Suppressor macrophage treated with lipopolysaccharide for 4 hours (primary cell): ENCODE measurements at regions not wholly inside any gene's neighbourhood (a gene's known extent, or its start where the extent isn't known, plus 50 kb on each side); places are given as distances from the start of the nearest gene placed in this dataset.
"Not testable (repeated sequence)": the region's sequence is repeated elsewhere in the genome, so short reads cannot be mapped to it uniquely, and the experiment has no call there.

ENCODE experiments used
- DNase-seq: peaks from one replicate; pipeline ENCODE4 v3.0.0-alpha.2; 2020

DNA sequence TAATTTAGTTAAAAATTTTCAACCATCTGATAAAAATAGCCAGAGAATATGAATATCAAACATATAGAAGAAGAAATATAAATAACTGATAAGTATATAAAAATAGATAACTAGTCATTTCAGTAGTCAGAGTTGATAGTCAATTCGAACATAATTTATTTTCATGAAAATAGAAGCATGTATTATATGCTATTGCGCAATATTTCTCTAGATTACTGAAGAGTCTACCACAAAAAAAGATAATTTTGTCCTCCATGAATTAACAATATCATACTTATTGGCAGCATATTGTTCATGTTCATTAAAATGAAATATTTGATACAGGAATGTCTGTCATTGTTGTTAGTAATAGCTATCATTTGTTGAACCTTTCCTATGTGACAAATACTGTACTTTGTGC is 376.2 kb upstream of the TOM1L1 start:
- no peak for DNase-seq

DNA sequence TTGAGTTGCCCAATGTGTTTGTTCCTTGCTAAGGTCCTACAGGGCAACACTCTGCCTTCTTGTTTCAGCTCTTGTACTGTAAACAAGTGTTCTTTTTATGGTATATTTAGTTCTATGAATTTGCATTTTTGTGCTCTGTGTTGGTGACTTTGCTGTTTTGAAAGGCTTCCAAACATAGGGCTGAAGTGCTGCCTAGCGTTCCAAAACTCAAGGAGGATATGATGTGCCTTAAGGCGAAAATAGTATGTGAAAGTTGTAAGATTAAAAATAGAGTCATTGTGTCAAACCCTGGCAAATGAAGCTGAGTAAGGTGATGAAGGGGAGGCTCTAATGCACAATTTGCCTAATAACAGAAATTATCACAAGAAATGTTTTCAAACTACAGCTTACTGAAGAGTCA is 372.7 kb upstream of the TOM1L1 start:
- no peak for DNase-seq

DNA sequence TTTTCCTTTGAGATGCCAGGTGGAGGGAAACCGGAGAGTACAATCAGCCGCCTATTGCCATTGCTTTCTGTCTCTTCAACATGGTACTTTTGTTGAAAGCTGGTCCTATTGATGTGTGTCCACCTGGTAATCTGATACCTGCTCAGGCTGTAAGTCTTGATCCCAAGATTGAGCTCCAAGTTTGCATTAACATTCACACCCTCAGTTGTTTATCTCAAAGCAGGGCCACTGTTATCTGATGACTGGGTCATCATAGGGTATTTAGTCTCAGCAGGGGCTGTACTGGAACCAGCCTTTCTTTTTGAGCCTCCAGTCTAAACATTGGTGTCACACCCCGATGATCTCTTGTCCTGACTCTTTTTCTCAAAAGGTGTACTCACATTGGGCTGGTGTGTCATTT is 370.3 kb upstream of the TOM1L1 start:
- DNase-seq, result no peak

DNA sequence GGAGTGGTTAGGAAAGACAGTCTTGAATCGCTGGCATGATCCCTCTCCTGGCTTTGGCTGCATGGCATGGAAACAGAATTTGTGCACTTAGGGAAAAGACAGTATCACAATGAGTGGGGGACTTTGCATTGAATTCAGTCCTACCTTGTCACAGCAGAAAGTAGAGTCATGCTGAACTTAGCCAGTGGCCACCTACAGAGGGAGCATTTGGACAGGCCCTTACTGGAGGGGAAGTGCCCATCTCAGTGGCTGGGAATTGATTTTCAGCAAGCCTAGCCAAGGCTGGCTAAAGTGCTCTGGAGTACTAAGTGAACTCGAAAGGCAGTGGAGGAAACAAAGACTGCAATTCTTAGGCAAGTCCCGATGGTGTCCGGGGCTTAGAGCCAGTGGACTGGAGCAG is 364.3 kb upstream of the TOM1L1 start:
- no peak for DNase-seq

DNA sequence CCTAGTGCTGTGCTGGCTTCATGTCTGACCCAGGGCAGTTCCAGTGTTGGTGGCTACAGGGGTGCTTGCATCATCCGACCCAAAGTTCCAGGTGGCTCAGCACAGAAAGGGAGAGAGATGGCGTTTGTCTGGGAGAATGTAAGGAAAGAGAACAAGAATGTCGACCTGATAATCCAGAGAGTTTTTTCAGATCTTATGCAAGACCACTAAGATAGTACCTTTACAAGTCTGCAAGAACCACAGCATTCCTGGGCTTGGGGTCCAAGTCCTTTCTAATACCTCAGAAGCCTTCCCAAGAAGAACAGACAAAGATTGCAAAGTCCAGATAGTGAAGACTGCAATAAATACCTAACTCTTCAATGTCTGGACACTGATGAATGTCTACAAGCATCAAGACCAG is 363.0 kb upstream of the TOM1L1 start:
- DNase-seq, result no peak

DNA sequence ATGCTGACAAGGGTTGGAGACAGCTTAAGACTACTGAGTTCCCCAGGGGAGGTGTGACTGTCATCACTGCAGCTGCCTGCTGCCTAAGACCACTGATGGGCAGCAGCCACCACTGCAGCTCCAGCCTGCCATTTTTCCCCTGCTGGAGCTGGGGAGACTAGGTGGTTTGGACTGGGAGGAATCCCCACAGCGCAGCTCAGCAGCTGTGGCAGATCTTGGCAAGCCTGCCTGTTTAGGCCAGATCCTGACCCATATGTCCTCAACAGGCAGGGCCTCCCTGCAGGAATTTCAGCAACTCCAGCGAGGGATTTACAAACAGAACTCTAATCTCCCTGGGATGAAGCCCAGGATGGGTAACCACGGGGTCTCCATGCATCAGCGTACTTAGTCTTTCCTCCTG is 356.4 kb upstream of the TOM1L1 start:
- no peak for DNase-seq

DNA sequence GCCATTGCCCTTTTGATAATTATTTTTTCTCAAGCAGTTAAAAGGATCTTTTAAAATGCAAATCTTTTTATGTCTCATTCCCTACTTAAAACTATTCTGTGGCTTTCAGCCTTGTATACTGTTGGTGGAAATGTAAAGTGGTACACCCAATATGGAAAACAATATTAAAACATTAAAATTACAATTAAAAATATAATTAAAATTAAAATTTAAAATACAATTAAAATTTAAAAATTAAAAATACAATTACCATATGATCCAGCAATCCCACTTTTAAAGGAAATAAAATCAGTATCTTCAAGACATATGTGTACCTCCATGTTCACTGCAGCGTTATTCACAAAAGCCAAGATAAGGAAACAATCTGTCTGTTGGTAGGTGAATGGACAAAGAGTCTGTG is 340.8 kb upstream of the TOM1L1 start:
- DNase-seq, result no peak

DNA sequence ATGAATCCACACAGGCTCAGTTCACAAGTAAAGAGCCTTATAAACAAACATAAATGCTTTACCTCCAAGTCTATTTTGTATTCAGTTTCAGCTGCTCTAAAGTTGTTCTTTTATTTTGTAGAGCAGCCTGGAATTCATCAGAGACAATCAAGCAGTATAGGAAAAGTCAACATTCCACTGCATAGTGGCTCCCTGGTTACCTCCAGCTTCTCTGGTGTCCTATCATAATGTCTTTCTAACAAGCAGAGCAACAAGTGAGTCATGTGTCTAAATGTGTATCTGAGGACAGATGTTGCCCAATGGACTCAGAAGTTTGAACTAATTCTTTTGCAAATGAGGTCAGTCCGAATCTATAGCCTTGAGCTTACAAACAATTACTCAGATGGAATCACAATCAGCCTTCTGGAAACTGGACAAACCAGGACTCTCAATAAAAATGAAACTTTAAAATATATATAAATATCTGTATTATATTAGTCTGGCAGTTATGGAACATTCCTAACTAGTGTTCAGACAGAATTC is 292.0 kb upstream of the TOM1L1 start:
- DNase-seq, result no peak

DNA sequence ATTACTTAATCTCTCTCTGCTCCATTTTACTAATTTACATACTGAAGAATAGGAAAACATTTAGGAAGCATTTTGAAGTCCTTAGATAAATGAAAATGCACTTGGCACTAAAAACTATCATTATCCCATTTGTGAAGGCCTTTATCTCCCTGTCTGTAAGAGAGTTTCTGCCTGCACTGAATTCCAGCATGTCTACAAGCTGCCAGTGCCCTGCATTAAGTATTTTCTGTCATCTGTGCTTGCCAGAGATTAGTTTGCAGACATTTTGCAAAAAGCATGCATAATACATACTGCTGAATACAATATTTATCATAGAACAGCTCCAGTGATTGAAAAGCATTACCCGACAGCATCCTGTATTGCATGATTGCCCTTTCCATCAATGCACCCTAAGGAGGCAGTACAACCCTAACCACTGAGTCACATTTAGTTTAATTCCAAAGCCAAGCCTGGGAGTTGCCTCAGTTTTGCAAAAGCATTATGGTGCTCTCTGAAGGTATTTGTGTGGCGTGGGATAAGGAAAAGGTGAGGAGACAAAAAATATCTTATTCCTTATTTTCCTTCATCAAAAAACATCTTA is 280.2 kb upstream of the TOM1L1 start:
- no peak for DNase-seq

DNA sequence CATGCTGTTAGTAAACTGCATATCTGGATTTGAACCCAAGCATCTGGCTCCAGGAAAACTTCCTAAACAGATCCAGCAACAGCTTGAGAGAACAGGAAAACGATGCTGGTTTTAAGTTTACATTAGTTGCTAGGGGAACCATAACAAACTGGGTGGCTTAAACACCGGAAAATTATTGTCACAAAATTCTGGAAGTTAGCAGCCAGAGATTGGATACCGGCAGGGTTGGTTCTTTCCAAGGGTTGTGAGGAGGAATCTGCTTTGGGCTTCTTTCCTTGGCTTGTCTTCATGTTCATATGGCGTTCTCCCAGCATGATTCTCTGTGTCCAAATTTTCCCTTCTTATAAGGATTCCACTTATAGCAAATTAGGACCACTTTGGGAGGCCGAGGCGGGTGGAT is 276.9 kb upstream of the TOM1L1 start:
- DNase-seq, result no peak

DNA sequence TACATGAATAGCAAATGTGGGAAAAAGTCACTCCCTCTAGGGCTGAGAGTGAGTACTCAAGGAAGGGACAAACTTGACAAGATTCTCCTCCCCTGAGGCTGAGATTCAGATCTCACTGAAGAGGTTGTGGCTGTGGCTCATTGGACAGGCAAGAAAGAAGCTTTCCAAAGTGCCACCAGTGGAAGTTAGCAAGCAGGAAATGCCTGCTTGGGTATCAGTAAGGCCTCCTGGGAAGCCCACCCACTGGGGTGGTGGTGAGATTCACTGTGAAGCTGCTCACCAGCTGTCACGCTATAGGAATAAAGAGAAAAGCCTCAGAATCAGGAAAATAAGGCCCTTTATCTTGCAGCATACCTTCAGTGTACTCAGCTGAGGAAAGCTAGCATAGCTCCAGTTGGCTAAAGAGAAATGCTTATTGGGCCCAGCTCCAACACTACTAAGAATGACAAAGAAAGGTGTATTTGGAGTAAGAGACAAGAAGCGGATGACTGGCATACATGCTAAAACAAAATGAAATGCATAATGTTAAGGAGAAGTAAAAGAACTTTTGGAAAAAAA is 274.4 kb upstream of the TOM1L1 start:
- no peak for DNase-seq

DNA sequence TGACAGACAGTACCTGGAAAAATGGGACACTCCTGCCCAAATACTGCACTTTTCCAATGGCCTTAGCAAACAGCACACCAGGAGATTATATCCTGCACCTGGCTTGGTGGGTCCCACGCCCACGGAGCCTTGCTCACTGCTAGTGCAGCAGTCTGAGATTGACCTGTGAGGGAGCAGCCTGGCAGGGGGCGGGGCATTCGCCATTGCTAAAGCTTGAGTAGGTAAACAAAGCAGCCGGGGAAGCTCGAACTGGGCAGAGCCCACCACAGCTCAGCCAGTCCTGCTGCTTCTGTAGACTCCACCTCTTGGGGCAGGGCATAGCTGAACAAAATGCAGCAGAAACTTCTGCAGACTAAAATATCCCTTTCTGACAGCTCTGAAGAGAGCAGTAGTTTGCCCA is 261.2 kb upstream of the TOM1L1 start:
- not testable (repeated sequence) for DNase-seq

DNA sequence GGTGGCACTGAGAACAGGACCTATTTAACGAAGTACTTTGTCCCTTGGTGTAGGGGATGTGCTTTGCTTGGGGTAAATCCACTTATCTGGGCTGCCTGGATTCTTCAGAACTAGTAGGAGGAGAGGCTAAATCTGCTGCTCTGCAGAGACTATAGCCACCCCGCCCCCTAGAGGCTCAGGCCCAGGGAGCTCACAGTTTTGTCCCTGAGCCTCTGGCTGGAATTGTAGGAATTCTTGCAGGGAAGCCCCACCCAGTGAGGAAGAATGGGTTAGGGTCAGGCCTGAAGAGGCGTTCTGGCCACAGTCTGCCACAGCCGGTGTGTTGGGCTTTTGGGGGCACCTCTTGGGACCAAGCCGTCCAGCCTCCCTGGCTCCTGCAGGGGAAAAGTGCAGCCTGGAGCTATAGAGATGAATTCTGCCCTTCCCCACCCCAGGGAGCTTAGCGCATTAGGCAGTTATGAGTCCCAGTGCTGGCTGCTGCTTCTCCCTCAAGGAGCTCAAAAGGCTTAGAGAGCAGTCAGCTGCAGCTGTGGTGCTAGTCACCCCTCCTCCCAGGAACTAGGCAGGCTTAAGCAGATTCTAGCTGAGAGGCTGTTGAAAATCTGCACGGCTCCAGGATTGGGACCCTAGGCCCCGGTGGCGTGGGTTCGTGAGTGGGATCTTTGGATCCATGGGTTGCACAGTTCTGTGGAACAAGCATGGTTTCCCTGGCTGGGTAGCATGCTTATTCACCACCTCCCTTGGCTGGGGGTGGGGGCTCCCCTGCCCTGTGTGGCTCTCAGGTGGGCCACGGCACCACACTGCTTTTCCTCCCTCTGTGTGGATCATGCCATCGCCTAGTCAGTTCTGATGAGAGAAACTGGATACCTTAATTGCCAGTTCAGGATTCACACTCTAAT is 237.4 kb upstream of the TOM1L1 start:
- DNase-seq, result no peak

DNA sequence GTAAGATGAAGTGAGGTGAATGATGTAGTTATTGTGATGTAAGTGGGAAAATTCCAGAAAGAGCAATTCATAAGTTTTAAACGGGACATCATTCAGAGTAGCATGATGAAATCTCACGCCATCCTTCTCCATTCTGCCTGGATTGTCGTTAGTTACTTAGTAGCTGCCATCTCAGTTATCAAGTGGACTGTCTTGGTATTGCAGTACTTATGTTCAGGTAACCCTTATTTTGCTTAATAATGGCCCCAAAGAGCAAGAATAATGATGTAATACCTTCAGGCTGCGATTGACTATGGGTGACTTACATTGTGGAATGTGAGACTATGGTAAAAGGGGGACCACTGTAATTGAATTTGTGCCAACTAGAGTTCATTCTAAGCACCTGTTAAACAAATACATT is 234.1 kb upstream of the TOM1L1 start:
- DNase-seq, result no peak

DNA sequence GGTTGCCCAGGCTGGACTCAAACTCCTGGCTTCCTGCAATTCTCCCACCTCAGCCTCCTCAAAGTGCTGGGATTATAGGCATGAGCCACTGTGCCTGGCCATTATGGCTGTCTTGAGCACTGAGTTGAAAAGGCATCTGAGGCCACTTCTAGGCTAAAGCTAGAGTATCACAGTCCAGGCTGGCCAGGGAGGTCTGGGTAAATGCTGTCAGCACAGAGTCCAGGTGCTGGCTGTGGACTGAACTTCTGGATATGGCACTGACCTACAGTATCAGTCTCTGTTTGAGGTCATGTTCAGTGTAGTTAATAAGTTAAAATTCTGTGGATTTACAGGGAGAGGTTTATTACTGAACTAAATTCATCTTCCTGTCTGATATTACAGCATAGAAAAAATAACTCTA is 222.5 kb upstream of the TOM1L1 start:
- DNase-seq, result no peak

DNA sequence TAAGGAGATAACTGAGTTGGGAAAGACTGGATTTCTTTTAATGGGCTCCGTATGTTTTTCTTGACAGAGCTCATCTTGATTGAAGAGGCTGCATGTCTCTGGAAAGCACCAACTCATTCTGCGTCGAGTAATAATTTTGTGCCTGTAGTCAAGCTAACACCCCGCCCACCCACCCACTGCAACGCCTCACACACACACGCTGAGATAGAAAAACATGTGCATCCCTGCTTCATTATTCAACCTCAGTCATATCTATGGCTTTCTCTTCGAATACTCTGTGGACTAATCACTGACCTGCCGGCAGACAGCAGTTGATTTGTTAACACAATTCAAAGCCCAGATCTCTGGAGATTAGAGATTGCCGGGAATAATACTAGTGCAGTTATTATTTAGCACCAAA is 220.2 kb upstream of the TOM1L1 start:
- DNase-seq, result no peak

DNA sequence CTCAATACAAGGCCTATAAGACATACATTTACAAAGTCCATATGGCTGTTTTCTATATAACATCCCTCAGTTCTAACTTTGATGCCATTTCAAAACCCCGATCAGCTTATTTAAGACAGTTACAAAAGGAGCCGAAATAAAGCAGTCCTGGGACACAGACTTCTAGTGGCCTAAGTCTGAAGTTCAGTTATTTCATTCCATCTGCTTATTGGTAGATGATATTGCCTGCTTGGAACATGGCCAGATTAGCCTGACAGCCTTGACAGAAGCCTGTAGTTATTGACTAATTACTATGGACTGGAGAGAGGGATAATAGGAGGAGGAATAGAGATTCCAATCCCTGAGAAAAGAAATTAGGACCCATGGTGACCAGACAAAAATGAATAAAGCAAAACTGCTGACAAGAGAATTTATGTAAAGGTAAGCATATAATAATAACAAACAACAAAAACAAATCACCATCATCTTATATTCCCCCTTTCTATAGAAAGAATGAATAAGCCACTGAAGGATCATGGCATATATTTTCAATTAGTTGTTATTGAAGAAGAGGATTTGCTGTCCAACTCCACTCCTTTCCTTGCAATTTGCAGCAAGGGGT is 206.3 kb upstream of the TOM1L1 start:
- no peak for DNase-seq

DNA sequence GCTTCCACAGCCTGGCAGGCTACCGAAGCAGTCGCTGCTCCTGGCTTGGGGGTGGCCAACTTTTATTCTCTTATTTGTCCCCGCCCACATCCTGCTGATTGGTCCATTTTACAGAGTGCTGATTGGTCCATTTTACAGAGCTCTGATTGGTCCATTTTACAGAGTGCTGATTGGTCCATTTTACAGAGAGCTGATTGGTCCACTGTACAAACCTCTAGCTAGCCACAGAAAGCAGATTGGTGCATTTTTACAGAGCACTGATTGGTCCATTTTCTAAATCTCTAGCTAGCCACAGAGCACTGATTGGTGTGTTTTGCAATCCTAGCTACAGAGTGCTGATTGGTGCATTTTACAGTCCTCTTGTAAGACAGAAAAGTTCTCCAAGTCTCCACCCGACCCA is 187.9 kb upstream of the TOM1L1 start:
- not testable (repeated sequence) for DNase-seq

DNA sequence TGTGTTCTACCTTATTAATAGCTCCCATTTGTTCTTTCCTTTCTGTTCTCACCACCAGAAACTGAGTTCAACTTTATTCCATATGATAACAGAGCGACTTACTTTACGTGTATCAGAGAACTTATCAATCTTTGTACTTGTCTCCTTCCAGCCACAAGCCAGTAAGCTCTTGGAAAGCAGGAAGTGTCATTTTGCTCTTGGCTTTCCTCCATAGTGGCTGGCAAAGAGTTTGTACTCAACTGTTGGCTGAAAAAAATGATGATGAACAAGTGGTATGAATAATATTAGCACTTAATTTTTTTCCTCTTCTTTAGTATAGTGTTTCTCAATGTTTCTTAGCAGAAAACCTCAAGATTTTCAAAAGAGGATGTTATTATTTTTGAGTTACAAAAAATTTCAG is 182.4 kb upstream of the TOM1L1 start:
- DNase-seq, result no peak

DNA sequence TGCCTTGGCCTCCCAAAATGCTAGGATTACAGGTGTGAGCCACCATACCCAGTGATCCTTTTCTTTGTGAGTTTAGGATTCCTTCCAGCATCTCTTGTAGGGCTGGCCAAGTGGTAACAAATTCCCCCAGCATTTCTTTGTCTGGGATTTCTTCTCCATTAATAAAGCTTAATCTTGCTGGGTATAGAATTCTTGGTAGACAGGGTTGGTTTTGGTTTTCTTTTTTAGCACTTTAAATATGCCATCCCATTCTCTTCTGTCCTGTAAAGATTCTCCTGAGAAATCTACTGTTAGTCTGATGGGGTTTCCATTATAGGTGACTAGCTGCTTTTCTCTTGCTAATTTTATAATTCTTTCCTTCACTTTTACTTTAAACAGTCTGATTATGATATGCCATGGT is 173.0 kb upstream of the TOM1L1 start:
- DNase-seq, result no peak

DNA sequence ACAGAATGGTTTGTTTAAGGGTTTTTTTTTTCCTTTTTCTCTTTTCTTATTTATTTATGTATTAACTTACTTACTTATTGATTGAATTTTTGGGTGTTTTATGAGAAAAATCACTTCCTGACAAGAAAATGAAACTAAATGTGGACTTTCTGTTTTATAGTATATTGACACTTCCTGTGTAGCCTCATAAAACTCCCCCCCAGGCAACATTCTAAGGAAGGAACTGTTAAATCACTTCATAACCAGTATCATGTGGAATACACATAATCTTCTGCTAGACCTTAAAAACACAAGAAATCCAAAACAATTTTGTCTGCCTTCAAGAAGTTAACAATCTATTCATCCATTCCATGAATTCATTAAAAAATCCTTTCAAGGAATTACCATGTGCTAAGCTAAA is 164.1 kb upstream of the TOM1L1 start:
- no peak for DNase-seq

DNA sequence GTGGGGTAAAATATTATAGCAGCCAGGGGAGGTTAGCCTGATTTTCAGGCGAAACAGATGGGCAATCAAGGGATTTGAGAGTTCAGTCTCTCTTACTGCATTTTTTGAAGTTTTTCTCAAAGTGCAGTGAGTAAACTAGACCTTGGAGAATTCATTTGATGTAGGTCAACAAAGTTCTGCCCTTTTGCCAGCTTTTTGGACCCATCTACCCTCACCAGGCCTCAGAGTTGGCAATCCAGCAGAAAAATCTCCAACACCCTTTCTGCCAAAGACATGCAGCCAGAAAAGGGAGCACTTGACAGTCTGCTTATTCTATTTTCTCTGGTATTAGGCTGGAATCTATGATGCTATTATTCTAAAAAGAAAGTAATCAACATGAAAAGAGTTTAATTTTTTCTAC is 162.2 kb upstream of the TOM1L1 start:
- no peak for DNase-seq

DNA sequence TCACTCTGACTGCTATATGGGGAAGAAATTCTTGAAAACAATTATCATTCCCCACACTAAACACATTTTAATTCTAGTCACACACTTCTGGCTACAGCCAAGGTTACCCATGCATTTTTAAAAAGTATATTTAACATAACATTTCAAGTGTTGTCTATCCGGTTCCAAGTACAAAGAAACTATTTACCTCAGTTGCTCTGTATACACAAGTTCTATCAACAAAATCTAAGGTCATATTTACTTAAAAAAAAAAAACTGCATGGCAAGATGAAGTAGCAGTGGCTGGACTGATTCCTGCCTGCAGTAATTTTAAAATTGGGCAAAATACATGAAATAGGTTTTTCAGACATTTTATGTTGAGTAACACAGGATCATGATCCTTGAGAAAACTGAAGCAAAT is 155.9 kb upstream of the TOM1L1 start:
- no peak for DNase-seq

DNA sequence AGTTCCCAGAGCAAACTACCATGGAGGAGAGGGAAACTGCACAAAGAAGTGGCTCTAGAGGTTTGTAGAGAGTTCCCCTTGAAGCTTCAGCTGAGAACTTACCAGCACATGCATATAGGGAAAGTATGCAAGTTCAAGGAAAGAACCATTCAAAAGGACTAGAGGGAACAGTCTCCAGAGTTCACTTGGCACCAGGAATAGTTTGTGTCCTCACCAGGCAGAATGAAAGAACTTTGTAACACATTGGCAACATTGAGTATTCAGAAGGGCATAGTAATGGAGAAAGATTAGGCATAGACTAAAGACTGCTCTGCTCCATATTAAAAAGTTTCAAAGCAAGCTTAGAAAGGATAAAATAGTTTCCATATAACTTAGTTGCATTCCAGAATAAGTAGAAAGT is 155.4 kb upstream of the TOM1L1 start:
- DNase-seq, result no peak
